MCF 10A (cell line): ENCODE measurements at regions not wholly inside any gene's neighbourhood (a gene's known extent, or its start where the extent isn't known, plus 50 kb on each side); places are given as distances from the start of the nearest gene placed in this dataset.

ENCODE experiments used
- BruUV-seq: library from RNA; stranded (reverse); fragments of 400-500 nt; replicated peaks from 2 replicates; lab custom pipeline; 2021; lab: Mats Ljungman, UMichigan
- CTCF ChIA-PET: fragments of 300-600 bp; sonication (Branson Sonifier 250); formaldehyde crosslinking; extraction: SDS; loops from one replicate; lab custom pipeline; 2021; ENCODE audit warnings: antibody characterized with exemption, inconsistent platforms; lab: Yijun Ruan, JAX
- POLR2A ChIA-PET: fragments of 300-600, 350-650 bp; sonication (Branson Sonifier 250); formaldehyde crosslinking; extraction: SDS; loops from one replicate; lab custom pipeline; 2020; ENCODE audit warnings: antibody characterized with exemption, inconsistent platforms; lab: Yijun Ruan, JAX
- DNase-seq: peaks from one replicate; pipeline ENCODE4 v3.0.0-alpha.2; 2018; ENCODE audit not compliant: unreplicated experiment
- H3K27ac Mint-ChIP-seq: one replicate; pipeline ENCODE4 v1.8.0; 2022; ENCODE audit warnings: mild to moderate bottlenecking, low read depth, mixed read lengths; ENCODE audit not compliant: unreplicated experiment
- H3K27me3 Mint-ChIP-seq: one replicate; pipeline ENCODE4 v1.8.0; 2022; ENCODE audit warnings: mixed read lengths; ENCODE audit not compliant: insufficient read depth, unreplicated experiment
- H3K36me3 Mint-ChIP-seq: one replicate; pipeline ENCODE4 v1.8.0; 2022; ENCODE audit warnings: mild to moderate bottlenecking, moderate library complexity, mixed read lengths; ENCODE audit not compliant: insufficient read depth, unreplicated experiment
- H3K4me1 Mint-ChIP-seq: one replicate; pipeline ENCODE4 v1.8.0; 2022; ENCODE audit warnings: mixed read lengths; ENCODE audit not compliant: insufficient read depth, unreplicated experiment
- H3K4me3 Mint-ChIP-seq: one replicate; pipeline ENCODE4 v1.8.0; 2022; ENCODE audit warnings: mild to moderate bottlenecking, moderate library complexity, mixed read lengths; ENCODE audit not compliant: unreplicated experiment
- H3K9me3 Mint-ChIP-seq: one replicate; pipeline ENCODE4 v1.8.0; 2022; ENCODE audit warnings: mixed read lengths; ENCODE audit not compliant: unreplicated experiment
- CTCF ChIP-seq: fragments of 200-600 bp; IDR thresholded peaks from one replicate; pipeline ENCODE4 v1.8.0; 2022; ENCODE audit warnings: antibody characterized with exemption, mild to moderate bottlenecking; ENCODE audit not compliant: unreplicated experiment
- intact Hi-C: fragments of 100-400 bp; cut with micrococcal nuclease; formaldehyde crosslinking; loops from 2 replicates; pipeline ENCODE4 v1.14.1; 2022

GRCh38 chr4:156459584-156459983, 505.9 kb upstream of the CTSO start:
- H3K36me3 Mint-ChIP-seq = no peaks in the 10 kb centered on the region

GRCh38 chr4:156456830-156457229, 503.2 kb upstream of the CTSO start:
- intact Hi-C loops = no loop called here
- Mint-ChIP-seq H3K9me3 (no peaks in the 10 kb centered on the region), H3K36me3 (no peaks in the 10 kb centered on the region), H3K4me3 (no peak overlapping the region), H3K27me3 (no peaks in the 10 kb centered on the region), H3K4me1 (no peaks in the 10 kb centered on the region), H3K27ac (no peak overlapping the region)
- DNase-seq = no peak
- no TSS peak for BruUV-seq
- POLR2A ChIA-PET = no interaction called here
- TF ChIP-seq CTCF = no peak
- CTCF ChIA-PET = interaction anchor here (0.5 to 1.0 kb wide), 4 partner anchors 16 to 1669 kb away, joined by 3 to 5 read pairs (median 4); no protein-coding TSS in a partner anchor

More at GRCh38 chr4:156459584-156459983, 505.9 kb upstream of the CTSO start:
- H3K9me3 Mint-ChIP-seq = no peaks in the 10 kb centered on the region
- no peak for DNase-seq
- ChIA-PET CTCF (no interaction called here), POLR2A (no interaction called here)
- H3K27me3 Mint-ChIP-seq = no peaks in the 10 kb centered on the region
- no peaks in the 10 kb centered on the region for H3K4me1 Mint-ChIP-seq
- no TSS peak for BruUV-seq
- H3K4me3 Mint-ChIP-seq = no peak overlapping the region
- TF ChIP-seq CTCF = no peak
- H3K27ac Mint-ChIP-seq = no peak overlapping the region
- intact Hi-C loops = no loop called here

GRCh38 chr4:156443488-156443887, 489.8 kb upstream of the CTSO start:
- H3K4me3 Mint-ChIP-seq = no peak overlapping the region
- DNase-seq = no peak
- CTCF ChIA-PET = no interaction called here
- H3K4me1 Mint-ChIP-seq = no peaks in the 10 kb centered on the region
- no peaks in the 10 kb centered on the region for H3K36me3 Mint-ChIP-seq
- H3K27ac Mint-ChIP-seq = no peak overlapping the region
- no peaks in the 10 kb centered on the region for H3K27me3 Mint-ChIP-seq
- intact Hi-C loops = no loop called here
- POLR2A ChIA-PET = no interaction called here
- TF ChIP-seq CTCF = no peak
- H3K9me3 Mint-ChIP-seq = peaks cover 7% of the 10 kb centered on the region
- no TSS peak for BruUV-seq

GRCh38 chr4:156442912-156443311, 489.2 kb upstream of the CTSO start:
- Mint-ChIP-seq H3K4me3 (no peak overlapping the region), H3K36me3 (no peaks in the 10 kb centered on the region), H3K9me3 (peaks cover 7% of the 10 kb centered on the region), H3K27me3 (no peaks in the 10 kb centered on the region), H3K27ac (no peak overlapping the region), H3K4me1 (no peaks in the 10 kb centered on the region)
- no peak for DNase-seq
- POLR2A ChIA-PET = no interaction called here
- no peak for TF ChIP-seq CTCF
- intact Hi-C loops = no loop called here
- no TSS peak for BruUV-seq
- CTCF ChIA-PET = no interaction called here
